ENCODE measurements at regions not wholly inside any gene's neighbourhood (a gene's known extent, or its start where the extent isn't known, plus 50 kb on each side); places are given as distances from the start of the nearest gene placed in this dataset.

DNA sequence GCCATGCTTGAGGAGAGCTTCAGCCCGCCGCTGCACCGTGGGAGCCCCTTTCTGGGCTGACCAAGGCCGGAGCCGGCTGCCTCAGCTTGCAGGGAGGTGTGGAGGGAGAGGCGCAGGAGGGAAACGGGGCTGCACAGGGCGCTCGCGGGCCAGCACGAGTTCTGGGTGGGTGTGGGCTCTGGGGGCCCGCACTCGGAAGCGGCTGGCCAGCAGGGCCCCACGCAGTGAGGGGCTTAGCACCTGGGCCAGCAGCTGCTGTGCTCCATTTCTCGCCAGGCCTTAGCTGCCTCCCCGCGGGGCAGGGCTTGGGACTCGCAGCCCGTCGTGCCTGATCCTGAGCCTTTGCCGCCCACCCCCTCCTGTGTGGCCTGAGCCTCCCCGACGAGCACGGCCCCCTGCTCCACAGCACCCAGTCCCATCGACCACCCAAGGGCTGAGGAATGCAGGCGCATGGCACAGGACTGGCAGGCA is 1554.0 kb downstream of the KCNT2 start (continued):
- TF ChIP-seq, protein P1, sequence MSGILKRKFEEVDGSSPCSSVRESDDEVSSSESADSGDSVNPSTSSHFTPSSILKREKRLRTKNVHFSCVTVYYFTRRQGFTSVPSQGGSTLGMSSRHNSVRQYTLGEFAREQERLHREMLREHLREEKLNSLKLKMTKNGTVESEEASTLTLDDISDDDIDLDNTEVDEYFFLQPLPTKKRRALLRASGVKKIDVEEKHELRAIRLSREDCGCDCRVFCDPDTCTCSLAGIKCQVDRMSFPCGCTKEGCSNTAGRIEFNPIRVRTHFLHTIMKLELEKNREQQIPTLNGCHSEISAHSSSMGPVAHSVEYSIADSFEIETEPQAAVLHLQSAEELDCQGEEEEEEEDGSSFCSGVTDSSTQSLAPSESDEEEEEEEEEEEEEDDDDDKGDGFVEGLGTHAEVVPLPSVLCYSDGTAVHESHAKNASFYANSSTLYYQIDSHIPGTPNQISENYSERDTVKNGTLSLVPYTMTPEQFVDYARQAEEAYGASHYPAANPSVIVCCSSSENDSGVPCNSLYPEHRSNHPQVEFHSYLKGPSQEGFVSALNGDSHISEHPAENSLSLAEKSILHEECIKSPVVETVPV (CRISPR knock-in tag; IDR thresholded peaks at IDR 0.05): no peak
- TF ChIP-seq CSDC2 (CRISPR knock-in tag; IDR thresholded peaks at IDR 0.05) (no peak), ZNF565 (CRISPR knock-in tag; conservative IDR thresholded peaks at IDR 0.05; ENCODE audit: low read depth) (no peak), GLIS3 (CRISPR knock-in tag; IDR thresholded peaks at IDR 0.05) (no peak)
- TF ChIP-seq, protein P2, sequence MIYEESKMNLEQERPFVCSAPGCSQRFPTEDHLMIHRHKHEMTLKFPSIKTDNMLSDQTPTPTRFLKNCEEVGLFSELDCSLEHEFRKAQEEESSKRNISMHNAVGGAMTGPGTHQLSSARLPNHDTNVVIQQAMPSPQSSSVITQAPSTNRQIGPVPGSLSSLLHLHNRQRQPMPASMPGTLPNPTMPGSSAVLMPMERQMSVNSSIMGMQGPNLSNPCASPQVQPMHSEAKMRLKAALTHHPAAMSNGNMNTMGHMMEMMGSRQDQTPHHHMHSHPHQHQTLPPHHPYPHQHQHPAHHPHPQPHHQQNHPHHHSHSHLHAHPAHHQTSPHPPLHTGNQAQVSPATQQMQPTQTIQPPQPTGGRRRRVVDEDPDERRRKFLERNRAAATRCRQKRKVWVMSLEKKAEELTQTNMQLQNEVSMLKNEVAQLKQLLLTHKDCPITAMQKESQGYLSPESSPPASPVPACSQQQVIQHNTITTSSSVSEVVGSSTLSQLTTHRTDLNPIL (CRISPR knock-in tag; IDR thresholded peaks at IDR 0.05; ENCODE audit: low read depth): no peak

DNA sequence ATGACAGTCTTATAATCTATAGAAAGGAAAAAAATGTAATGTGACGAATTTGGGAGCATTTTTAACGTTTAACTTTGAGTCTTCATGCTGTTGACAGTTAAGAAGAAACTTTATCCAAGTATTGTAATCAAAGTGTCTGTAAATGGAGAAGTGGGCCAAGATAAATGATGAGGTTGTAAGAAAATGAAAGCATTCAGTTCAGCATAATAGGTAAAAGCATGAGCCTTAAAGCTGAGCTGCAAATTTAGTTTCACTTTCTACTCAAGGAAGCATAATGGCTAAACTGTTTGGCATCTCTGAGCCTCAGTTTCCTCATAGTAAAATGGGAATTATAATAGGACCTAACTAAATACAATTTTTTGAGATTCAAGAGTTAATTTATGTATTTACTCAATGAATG is 1554.8 kb downstream of the KCNT2 start:
- peak; percentile 51; the same call in 2 of the 3 replicates for ATAC-seq
- peak; percentile 87 for TF ChIP-seq TOX (CRISPR knock-in tag; IDR thresholded peaks at IDR 0.05; ENCODE audit: borderline replicate concordance)
- no peak for TF ChIP-seq ISL1 (CRISPR knock-in tag; IDR thresholded peaks at IDR 0.05)

DNA sequence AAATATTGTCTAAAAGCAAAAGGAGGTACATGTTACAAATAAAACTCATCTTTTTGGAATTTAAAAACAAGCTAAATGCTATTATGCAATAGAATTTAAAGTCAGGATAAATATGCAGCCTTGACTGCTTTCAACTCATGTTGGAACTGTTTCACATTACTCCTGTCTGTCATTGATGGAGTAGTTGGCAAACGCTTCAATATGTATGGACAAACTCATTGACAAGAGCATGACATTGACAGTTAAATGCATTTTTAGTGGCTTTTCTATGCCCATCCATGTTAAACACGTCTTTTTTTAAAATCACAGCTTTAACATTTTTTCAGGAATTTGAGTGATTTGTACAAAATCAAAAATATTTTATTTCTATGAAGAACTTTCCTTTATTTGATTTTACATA is 1560.5 kb downstream of the KCNT2 start:
- no peak for ATAC-seq

DNA sequence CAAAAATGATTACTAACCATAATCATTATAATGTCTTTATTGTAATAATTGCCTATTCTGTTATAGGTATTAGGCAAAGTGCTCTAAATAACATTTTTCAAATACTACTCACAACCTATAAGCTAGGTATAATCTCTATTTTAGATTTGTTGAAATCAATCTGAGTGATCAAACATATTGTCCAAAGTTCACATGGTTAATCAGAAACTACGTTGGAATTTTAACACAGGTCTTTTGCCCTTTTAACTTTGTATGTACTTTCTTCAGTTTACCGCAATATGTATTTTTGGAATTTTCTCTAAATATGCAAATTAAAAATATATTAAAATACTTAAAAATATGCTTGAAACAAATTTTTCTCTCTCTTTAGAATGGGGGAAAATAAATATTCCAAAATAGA is 1563.2 kb downstream of the KCNT2 start:
- no peak for ATAC-seq
- TF ChIP-seq, protein P1 (CRISPR knock-in tag; IDR thresholded peaks at IDR 0.05): no peak
- no peak for TF ChIP-seq RARB (CRISPR knock-in tag; IDR thresholded peaks at IDR 0.05)
- TF ChIP-seq GLIS3 (CRISPR knock-in tag; IDR thresholded peaks at IDR 0.05): no peak
- no peak for TF ChIP-seq OSR1 (CRISPR knock-in tag; IDR thresholded peaks at IDR 0.05)
- TF ChIP-seq ZNF8 (CRISPR knock-in tag; IDR thresholded peaks at IDR 0.05): no peak
- no peak for TF ChIP-seq ZFP3 (CRISPR knock-in tag; IDR thresholded peaks at IDR 0.05)
- TF ChIP-seq, protein P3, sequence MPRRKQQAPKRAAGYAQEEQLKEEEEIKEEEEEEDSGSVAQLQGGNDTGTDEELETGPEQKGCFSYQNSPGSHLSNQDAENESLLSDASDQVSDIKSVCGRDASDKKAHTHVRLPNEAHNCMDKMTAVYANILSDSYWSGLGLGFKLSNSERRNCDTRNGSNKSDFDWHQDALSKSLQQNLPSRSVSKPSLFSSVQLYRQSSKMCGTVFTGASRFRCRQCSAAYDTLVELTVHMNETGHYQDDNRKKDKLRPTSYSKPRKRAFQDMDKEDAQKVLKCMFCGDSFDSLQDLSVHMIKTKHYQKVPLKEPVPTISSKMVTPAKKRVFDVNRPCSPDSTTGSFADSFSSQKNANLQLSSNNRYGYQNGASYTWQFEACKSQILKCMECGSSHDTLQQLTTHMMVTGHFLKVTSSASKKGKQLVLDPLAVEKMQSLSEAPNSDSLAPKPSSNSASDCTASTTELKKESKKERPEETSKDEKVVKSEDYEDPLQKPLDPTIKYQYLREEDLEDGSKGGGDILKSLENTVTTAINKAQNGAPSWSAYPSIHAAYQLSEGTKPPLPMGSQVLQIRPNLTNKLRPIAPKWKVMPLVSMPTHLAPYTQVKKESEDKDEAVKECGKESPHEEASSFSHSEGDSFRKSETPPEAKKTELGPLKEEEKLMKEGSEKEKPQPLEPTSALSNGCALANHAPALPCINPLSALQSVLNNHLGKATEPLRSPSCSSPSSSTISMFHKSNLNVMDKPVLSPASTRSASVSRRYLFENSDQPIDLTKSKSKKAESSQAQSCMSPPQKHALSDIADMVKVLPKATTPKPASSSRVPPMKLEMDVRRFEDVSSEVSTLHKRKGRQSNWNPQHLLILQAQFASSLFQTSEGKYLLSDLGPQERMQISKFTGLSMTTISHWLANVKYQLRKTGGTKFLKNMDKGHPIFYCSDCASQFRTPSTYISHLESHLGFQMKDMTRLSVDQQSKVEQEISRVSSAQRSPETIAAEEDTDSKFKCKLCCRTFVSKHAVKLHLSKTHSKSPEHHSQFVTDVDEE (CRISPR knock-in tag; IDR thresholded peaks at IDR 0.05): no peak
- no peak for TF ChIP-seq CSDC2 (CRISPR knock-in tag; IDR thresholded peaks at IDR 0.05)
- TF ChIP-seq, protein P2 (CRISPR knock-in tag; IDR thresholded peaks at IDR 0.05; ENCODE audit: low read depth): no peak
- TF ChIP-seq ESRRG (CRISPR knock-in tag; IDR thresholded peaks at IDR 0.05): no peak
- TF ChIP-seq ZFP30 (CRISPR knock-in tag; IDR thresholded peaks at IDR 0.05): no peak
- TF ChIP-seq TCF4 (CRISPR knock-in tag; IDR thresholded peaks at IDR 0.05; ENCODE audit: borderline replicate concordance): no peak
- no peak for TF ChIP-seq ZNF565 (CRISPR knock-in tag; conservative IDR thresholded peaks at IDR 0.05; ENCODE audit: low read depth)
- TF ChIP-seq, protein P4, sequence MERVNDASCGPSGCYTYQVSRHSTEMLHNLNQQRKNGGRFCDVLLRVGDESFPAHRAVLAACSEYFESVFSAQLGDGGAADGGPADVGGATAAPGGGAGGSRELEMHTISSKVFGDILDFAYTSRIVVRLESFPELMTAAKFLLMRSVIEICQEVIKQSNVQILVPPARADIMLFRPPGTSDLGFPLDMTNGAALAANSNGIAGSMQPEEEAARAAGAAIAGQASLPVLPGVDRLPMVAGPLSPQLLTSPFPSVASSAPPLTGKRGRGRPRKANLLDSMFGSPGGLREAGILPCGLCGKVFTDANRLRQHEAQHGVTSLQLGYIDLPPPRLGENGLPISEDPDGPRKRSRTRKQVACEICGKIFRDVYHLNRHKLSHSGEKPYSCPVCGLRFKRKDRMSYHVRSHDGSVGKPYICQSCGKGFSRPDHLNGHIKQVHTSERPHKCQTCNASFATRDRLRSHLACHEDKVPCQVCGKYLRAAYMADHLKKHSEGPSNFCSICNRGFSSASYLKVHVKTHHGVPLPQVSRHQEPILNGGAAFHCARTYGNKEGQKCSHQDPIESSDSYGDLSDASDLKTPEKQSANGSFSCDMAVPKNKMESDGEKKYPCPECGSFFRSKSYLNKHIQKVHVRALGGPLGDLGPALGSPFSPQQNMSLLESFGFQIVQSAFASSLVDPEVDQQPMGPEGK (CRISPR knock-in tag; IDR thresholded peaks at IDR 0.05; ENCODE audit: borderline replicate concordance): no peak
- no peak for TF ChIP-seq ZNF70 (CRISPR knock-in tag; IDR thresholded peaks at IDR 0.05)

More for the DNA sequence above, 1560.5 kb downstream of the KCNT2 start:
- no peak for TF ChIP-seq OSR1 (CRISPR knock-in tag; IDR thresholded peaks at IDR 0.05)
- TF ChIP-seq, protein P4 (CRISPR knock-in tag; IDR thresholded peaks at IDR 0.05; ENCODE audit: borderline replicate concordance): no peak
- no peak for TF ChIP-seq ISL1 (CRISPR knock-in tag; IDR thresholded peaks at IDR 0.05)
- TF ChIP-seq, protein P1 (CRISPR knock-in tag; IDR thresholded peaks at IDR 0.05): no peak
- no peak for TF ChIP-seq ZNF8 (CRISPR knock-in tag; IDR thresholded peaks at IDR 0.05)
- TF ChIP-seq ZFP30 (CRISPR knock-in tag; IDR thresholded peaks at IDR 0.05): no peak
- no peak for TF ChIP-seq BACH2 (CRISPR knock-in tag; IDR thresholded peaks at IDR 0.05; ENCODE audit: borderline replicate concordance)
- no peak for TF ChIP-seq SNAI2 (CRISPR knock-in tag; IDR thresholded peaks at IDR 0.05)
- no peak for TF ChIP-seq TCF4 (CRISPR knock-in tag; IDR thresholded peaks at IDR 0.05; ENCODE audit: borderline replicate concordance)
- TF ChIP-seq ARNTL (CRISPR knock-in tag; IDR thresholded peaks at IDR 0.05; ENCODE audit: borderline replicate concordance, low read depth): no peak
